ENCODE measurements at regions not wholly inside any gene's neighbourhood (a gene's known extent, or its start where the extent isn't known, plus 50 kb on each side); places are given as distances from the start of the nearest gene placed in this dataset.

- TF ChIP-seq CTCF (IDR thresholded peaks at IDR 0.05) (no peak), POLR2A (IDR thresholded peaks at IDR 0.05) (no peak)
These were observed 136.4 kb downstream of the INHBB start for GRCh38 chr2:120482334-120482733.
